Breast epithelium (tissue), 3 donors: ENCODE measurements at regions not wholly inside any gene's neighbourhood (a gene's known extent, or its start where the extent isn't known, plus 50 kb on each side); places are given as distances from the start of the nearest gene placed in this dataset.

Experiments
- POLR2A ChIP-seq: fragments of 450-650 bp; IDR thresholded peaks from one replicate; pipeline ENCODE4 v1.6.1; 2016; ENCODE audit warnings: antibody characterized with exemption, mild to moderate bottlenecking, moderate library complexity
- TF ChIP-seq, protein P1 (sequence below), 3 donors: fragments of 450-650 bp; IDR thresholded peaks; one replicate each; pipeline ENCODE4 v1.5.1; 2016 to 2017; ENCODE audit warnings: antibody characterized with exemption in 3 of 3, mild to moderate bottlenecking in 3 of 3, moderate library complexity in 3 of 3

GRCh38 chr7:42685911-42686310 lies 226.0 kb downstream of the C7orf25 start:
- TF ChIP-seq, protein P1, sequence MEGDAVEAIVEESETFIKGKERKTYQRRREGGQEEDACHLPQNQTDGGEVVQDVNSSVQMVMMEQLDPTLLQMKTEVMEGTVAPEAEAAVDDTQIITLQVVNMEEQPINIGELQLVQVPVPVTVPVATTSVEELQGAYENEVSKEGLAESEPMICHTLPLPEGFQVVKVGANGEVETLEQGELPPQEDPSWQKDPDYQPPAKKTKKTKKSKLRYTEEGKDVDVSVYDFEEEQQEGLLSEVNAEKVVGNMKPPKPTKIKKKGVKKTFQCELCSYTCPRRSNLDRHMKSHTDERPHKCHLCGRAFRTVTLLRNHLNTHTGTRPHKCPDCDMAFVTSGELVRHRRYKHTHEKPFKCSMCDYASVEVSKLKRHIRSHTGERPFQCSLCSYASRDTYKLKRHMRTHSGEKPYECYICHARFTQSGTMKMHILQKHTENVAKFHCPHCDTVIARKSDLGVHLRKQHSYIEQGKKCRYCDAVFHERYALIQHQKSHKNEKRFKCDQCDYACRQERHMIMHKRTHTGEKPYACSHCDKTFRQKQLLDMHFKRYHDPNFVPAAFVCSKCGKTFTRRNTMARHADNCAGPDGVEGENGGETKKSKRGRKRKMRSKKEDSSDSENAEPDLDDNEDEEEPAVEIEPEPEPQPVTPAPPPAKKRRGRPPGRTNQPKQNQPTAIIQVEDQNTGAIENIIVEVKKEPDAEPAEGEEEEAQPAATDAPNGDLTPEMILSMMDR (IDR thresholded peaks at IDR 0.05), result no peak
- no peak for TF ChIP-seq POLR2A
